ENCODE measurements at regions not wholly inside any gene's neighbourhood (a gene's known extent, or its start where the extent isn't known, plus 50 kb on each side); places are given as distances from the start of the nearest gene placed in this dataset.

DNA sequence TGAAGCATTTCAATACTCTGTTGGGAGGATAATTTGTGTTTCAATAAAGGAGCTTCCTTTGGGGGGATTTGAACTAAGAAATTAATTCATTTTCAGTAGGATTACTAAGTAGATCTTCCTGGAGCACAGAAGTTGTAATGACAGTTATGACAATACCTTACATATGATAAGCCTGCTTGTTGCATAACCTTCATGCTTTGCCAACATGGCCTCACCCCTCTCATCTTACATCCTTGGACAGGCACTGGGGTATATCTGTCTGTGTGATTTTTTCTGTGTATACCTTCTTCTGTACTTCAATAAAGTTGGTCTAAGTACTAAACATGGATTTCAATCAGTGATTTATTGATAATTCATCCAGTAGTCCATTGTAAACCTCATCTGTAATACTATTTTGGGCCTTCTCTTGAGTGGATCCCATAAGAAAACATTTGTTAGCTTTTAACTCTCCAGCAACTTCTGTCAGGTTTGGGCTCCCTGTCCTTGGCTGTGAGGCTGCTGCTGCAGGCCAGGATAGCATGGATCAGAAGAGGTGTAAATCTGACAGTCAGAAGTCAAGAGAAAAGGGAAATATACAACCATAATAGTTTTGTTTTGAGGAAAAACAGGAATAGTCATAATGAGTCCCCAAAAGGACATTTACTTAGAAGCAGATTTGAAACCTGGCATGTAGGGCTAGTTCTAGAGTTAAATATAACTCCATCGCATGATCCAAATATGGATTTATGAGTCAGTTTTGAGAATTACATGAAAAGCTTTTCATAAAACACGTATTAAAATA is 422.2 kb downstream of the KLF5 start:
- no peak for TF ChIP-seq EP300 (conservative IDR thresholded peaks at IDR 0.05; ENCODE audit: poor library complexity, severe bottlenecking)
- TF ChIP-seq, protein P1, sequence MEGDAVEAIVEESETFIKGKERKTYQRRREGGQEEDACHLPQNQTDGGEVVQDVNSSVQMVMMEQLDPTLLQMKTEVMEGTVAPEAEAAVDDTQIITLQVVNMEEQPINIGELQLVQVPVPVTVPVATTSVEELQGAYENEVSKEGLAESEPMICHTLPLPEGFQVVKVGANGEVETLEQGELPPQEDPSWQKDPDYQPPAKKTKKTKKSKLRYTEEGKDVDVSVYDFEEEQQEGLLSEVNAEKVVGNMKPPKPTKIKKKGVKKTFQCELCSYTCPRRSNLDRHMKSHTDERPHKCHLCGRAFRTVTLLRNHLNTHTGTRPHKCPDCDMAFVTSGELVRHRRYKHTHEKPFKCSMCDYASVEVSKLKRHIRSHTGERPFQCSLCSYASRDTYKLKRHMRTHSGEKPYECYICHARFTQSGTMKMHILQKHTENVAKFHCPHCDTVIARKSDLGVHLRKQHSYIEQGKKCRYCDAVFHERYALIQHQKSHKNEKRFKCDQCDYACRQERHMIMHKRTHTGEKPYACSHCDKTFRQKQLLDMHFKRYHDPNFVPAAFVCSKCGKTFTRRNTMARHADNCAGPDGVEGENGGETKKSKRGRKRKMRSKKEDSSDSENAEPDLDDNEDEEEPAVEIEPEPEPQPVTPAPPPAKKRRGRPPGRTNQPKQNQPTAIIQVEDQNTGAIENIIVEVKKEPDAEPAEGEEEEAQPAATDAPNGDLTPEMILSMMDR (IDR thresholded peaks at IDR 0.05; ENCODE audit: poor library complexity, severe bottlenecking), result no peak
- no peak for TF ChIP-seq EZH2 (IDR thresholded peaks at IDR 0.05; ENCODE audit: borderline replicate concordance, insufficient read depth, low read length, poor library complexity, severe bottlenecking)
- no peak for TF ChIP-seq POLR2AphosphoS5 (IDR thresholded peaks at IDR 0.05)
- TF ChIP-seq SMC3 (conservative IDR thresholded peaks at IDR 0.05; ENCODE audit: poor library complexity), result no peak
- TF ChIP-seq TAF1 (IDR thresholded peaks at IDR 0.05; ENCODE audit: low read depth), result no peak

Measured in neural cell (in vitro differentiated cells).